ENCODE measurements at regions not wholly inside any gene's neighbourhood (a gene's known extent, or its start where the extent isn't known, plus 50 kb on each side); places are given as distances from the start of the nearest gene placed in this dataset.

GRCh38 chr18:54479365-54479764 is 111.7 kb upstream of the DYNAP start:
- TF ChIP-seq CTCF (IDR thresholded peaks at IDR 0.05; ENCODE audit: insufficient read depth, low read length) = no peak
- no peak for TF ChIP-seq REST (IDR thresholded peaks at IDR 0.05; ENCODE audit: insufficient replicate concordance, low read depth)
- no peak for TF ChIP-seq GABPA (IDR thresholded peaks at IDR 0.05; ENCODE audit: low read depth)
- no peak for TF ChIP-seq POLR2AphosphoS5 (IDR thresholded peaks at IDR 0.05; ENCODE audit: low read depth)
